Upper lobe of right lung (tissue), 1 donor: ENCODE measurements at regions not wholly inside any gene's neighbourhood (a gene's known extent, or its start where the extent isn't known, plus 50 kb on each side); places are given as distances from the start of the nearest gene placed in this dataset.

Experiments
- ATAC-seq: fragments of 200-7000 bp; cut with Tn5 transposase; one replicate; pipeline ENCODE4 v1.9.1; 2020; ENCODE audit warnings: mild to moderate bottlenecking, moderate library complexity
- DNase-seq: peaks from one replicate; pipeline ENCODE4 v3.0.0-alpha.2; 2020
- H3K27ac ChIP-seq: fragments of 200-600 bp; one replicate; pipeline ENCODE4 v1.8.0; 2022
- H3K27me3 ChIP-seq: fragments of 200-600 bp; one replicate; pipeline ENCODE4 v1.8.0; 2022; ENCODE audit warnings: mild to moderate bottlenecking
- H3K36me3 ChIP-seq: fragments of 200-600 bp; one replicate; pipeline ENCODE4 v1.8.0; 2022
- H3K4me1 ChIP-seq: fragments of 200-600 bp; one replicate; pipeline ENCODE4 v1.8.0; 2022
- H3K4me3 ChIP-seq: fragments of 200-600 bp; one replicate; pipeline ENCODE4 v1.8.0; 2022; ENCODE audit warnings: mild to moderate bottlenecking
- H3K9me3 ChIP-seq: fragments of 200-600 bp; one replicate; pipeline ENCODE4 v1.8.0; 2022
- CTCF ChIP-seq: fragments of 200-600 bp; IDR thresholded peaks from one replicate; pipeline ENCODE4 v1.8.0; 2022; ENCODE audit warnings: antibody characterized with exemption
- intact Hi-C: fragments of 100-400 bp; cut with DNase I; formaldehyde crosslinking; loops from one replicate; pipeline ENCODE4 v1.11.0; 2022
- donor health status: DM: no; HTN: yes; CAD: no; lungs with severe emphysema.

GRCh38 chr10:4219901-4220300 is 434.9 kb upstream of the KLF6 start:
- intact Hi-C loops: no loop called here
- Histone ChIP-seq H3K27ac (no peak overlapping the region), H3K36me3 (no peaks in the 10 kb centered on the region), H3K4me3 (no peak overlapping the region), H3K27me3 (no peaks in the 10 kb centered on the region), H3K9me3 (no peaks in the 10 kb centered on the region), H3K4me1 (no peaks in the 10 kb centered on the region)
- TF ChIP-seq CTCF: no peak
- DNase-seq: no peak
- ATAC-seq: no peak

- Histone ChIP-seq H3K27ac (no peak overlapping the region), H3K4me3 (no peak overlapping the region), H3K9me3 (no peaks in the 10 kb centered on the region), H3K4me1 (no peaks in the 10 kb centered on the region), H3K27me3 (no peaks in the 10 kb centered on the region), H3K36me3 (no peaks in the 10 kb centered on the region)
- DNase-seq: no peak
- ATAC-seq: no peak
- no peak for TF ChIP-seq CTCF
- intact Hi-C loops: no loop called here
Observed at GRCh38 chr10:4217653-4218052, 432.6 kb upstream of the KLF6 start.

- H3K9me3 ChIP-seq: no peaks in the 10 kb centered on the region
- no peak for ATAC-seq
- DNase-seq: no peak
- no peaks in the 10 kb centered on the region for H3K36me3 ChIP-seq
- no peaks in the 10 kb centered on the region for H3K27me3 ChIP-seq
- H3K4me3 ChIP-seq: no peak overlapping the region
- TF ChIP-seq CTCF: no peak
- intact Hi-C loops: no loop called here
- no peaks in the 10 kb centered on the region for H3K4me1 ChIP-seq
- H3K27ac ChIP-seq: no peak overlapping the region
Observed at GRCh38 chr10:4217187-4217586, 432.2 kb upstream of the KLF6 start.

- no peak for ATAC-seq
- intact Hi-C loops: no loop called here
- TF ChIP-seq CTCF: no peak
Observed at GRCh38 chr10:4216726-4217125, 431.7 kb upstream of the KLF6 start.

GRCh38 chr10:4215963-4216575 is 431.1 kb upstream of the KLF6 start:
- intact Hi-C loops: no loop called here
- Histone ChIP-seq H3K9me3 (no peaks in the 10 kb centered on the region), H3K27ac (no peak overlapping the region), H3K36me3 (no peaks in the 10 kb centered on the region), H3K4me3 (no peak overlapping the region), H3K4me1 (no peaks in the 10 kb centered on the region), H3K27me3 (no peaks in the 10 kb centered on the region)
- TF ChIP-seq CTCF: no peak
- no peak for ATAC-seq
- DNase-seq: no peak

More at GRCh38 chr10:4216726-4217125, 431.7 kb upstream of the KLF6 start:
- H3K36me3 ChIP-seq: no peaks in the 10 kb centered on the region
- no peak overlapping the region for H3K27ac ChIP-seq
- no peak overlapping the region for H3K4me3 ChIP-seq
- DNase-seq: no peak
- no peaks in the 10 kb centered on the region for H3K4me1 ChIP-seq
- no peaks in the 10 kb centered on the region for H3K27me3 ChIP-seq
- no peaks in the 10 kb centered on the region for H3K9me3 ChIP-seq

- Histone ChIP-seq H3K4me1 (no peaks in the 10 kb centered on the region), H3K9me3 (no peaks in the 10 kb centered on the region), H3K36me3 (no peaks in the 10 kb centered on the region), H3K27ac (no peak overlapping the region), H3K4me3 (no peak overlapping the region), H3K27me3 (no peaks in the 10 kb centered on the region)
- DNase-seq: no peak
- TF ChIP-seq CTCF: no peak
- no peak for ATAC-seq
- intact Hi-C loops: no loop called here
Observed at GRCh38 chr10:4215485-4215884, 430.5 kb upstream of the KLF6 start.
